ENCODE measurements at regions not wholly inside any gene's neighbourhood (a gene's known extent, or its start where the extent isn't known, plus 50 kb on each side); places are given as distances from the start of the nearest gene placed in this dataset.

GRCh38 chr9:107696302-107696701 lies 206.7 kb upstream of the KLF4 start:
- no peaks in the 10 kb centered on the region for H3K36me3 ChIP-seq (ENCODE audit: control insufficient read depth, insufficient read depth, low read length, severe bottlenecking)
- no peaks in the 10 kb centered on the region for H3K27me3 ChIP-seq (replicated peaks; ENCODE audit: control insufficient read depth, insufficient read depth, low read length)
- no peak for DNase-seq (ENCODE audit: low read depth)
- peaks cover 17% of the 10 kb centered on the region for H3K4me1 ChIP-seq (ENCODE audit: control insufficient read depth, insufficient read depth, low read length)
- no peaks in the 10 kb centered on the region for H3K9me3 ChIP-seq (ENCODE audit: control insufficient read depth, low read length)
- H3K4me3 ChIP-seq (ENCODE audit: low read length) = no peak overlapping the region
- no peak overlapping the region for H3K9ac ChIP-seq (ENCODE audit: low read length)

- H3K4me1 ChIP-seq (ENCODE audit: control insufficient read depth, insufficient read depth, low read length) = peaks cover 21% of the 10 kb centered on the region
- DNase-seq (ENCODE audit: low read depth) = no peak
- peaks cover 2% of the 10 kb centered on the region for H3K9me3 ChIP-seq (ENCODE audit: control insufficient read depth, low read length)
- H3K4me3 ChIP-seq (ENCODE audit: low read length) = no peak overlapping the region
- no peaks in the 10 kb centered on the region for H3K36me3 ChIP-seq (ENCODE audit: control insufficient read depth, insufficient read depth, low read length, severe bottlenecking)
- no peaks in the 10 kb centered on the region for H3K27me3 ChIP-seq (replicated peaks; ENCODE audit: control insufficient read depth, insufficient read depth, low read length)
- no peak overlapping the region for H3K9ac ChIP-seq (ENCODE audit: low read length)
These were observed 204.8 kb upstream of the KLF4 start for GRCh38 chr9:107694390-107694789.

DNA sequence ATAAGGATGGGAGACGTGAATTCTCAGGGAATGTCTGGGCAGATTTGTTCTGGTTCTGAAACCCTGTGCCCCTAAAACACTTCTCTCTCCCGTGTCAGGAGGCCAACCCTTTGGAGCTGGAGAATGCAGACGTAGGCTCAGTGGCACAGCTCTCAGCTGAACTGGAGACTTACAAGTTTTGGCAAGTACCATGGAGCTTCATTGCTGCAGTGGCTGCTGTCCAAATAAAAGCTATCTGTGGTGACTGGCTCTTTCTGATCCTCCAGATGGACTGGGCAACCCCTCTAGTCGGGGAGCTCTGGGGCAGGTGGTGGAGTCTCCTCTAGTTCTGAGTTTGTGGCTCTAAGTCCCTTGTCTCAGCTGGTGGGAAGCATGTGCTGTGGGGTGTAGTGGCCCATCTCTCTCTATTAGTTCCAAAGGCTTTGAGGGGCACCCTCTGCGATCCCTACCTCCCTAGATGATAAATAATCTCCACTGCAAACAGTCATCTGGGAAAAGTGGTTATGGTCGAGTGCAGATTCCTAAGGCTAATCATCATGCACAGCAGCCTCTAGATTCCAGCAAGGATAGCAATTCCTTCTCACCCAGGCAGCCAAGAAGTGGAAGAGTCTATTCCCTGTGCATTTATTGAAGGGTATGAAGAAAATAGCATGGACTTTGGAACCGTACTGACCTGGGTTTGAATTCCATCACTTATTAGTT lies 204.2 kb upstream of the KLF4 start:
- Histone ChIP-seq H3K9me3 (ENCODE audit: control insufficient read depth, low read length) (peaks cover 7% of the 10 kb centered on the region), H3K9ac (ENCODE audit: low read length) (no peak overlapping the region), H3K36me3 (ENCODE audit: control insufficient read depth, insufficient read depth, low read length, severe bottlenecking) (no peaks in the 10 kb centered on the region), H3K4me1 (ENCODE audit: control insufficient read depth, insufficient read depth, low read length) (peaks cover 26% of the 10 kb centered on the region), H3K4me3 (ENCODE audit: low read length) (no peak overlapping the region), H3K27me3 (replicated peaks; ENCODE audit: control insufficient read depth, insufficient read depth, low read length) (no peaks in the 10 kb centered on the region)
- DNase-seq (ENCODE audit: low read depth) = peak; percentile 46

DNA sequence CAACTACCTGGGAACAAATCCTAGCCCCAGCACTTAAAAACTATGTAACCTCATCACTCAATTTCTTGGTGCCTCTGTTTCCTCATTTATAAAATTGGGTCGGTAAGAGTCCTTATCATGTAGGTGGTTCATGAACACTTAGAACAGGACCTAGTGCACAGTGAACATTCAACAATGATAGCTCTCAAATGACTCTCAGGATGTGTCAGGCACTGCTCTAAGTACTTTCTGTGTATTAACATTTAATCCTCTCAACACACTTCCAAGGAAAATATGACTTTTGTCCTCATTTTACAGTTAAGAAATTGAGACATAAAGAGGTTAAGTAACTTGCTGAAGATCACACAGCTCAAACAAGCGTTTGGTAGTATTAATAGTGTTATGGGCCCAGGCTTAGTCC lies 202.1 kb upstream of the KLF4 start:
- Histone ChIP-seq H3K4me3 (ENCODE audit: low read length) (peak overlapping the region; percentile 37), H3K36me3 (ENCODE audit: control insufficient read depth, insufficient read depth, low read length, severe bottlenecking) (no peaks in the 10 kb centered on the region), H3K9me3 (ENCODE audit: control insufficient read depth, low read length) (peaks cover 7% of the 10 kb centered on the region), H3K4me1 (ENCODE audit: control insufficient read depth, insufficient read depth, low read length) (peaks cover 31% of the 10 kb centered on the region), H3K9ac (ENCODE audit: low read length) (no peak overlapping the region), H3K27me3 (replicated peaks; ENCODE audit: control insufficient read depth, insufficient read depth, low read length) (no peaks in the 10 kb centered on the region)
- no peak for DNase-seq (ENCODE audit: low read depth)

DNA sequence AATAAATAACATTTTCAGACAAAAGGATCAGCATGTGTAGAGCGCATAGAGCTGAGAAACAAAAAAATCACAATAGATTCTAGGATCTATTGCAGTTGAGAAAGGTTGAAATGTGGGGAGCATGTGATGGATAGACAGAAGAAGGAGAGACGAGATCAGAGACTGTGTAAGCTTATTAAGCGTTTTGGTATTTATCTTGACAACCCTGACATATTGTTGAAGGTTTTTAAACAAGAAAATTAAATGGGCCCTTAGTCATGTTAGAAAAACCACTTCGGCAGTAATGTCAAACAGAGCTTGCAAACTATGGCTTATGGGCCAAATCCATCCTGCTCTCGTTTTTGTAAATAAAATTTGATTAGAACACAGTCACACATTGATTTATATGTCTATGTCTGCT lies 200.5 kb upstream of the KLF4 start:
- Histone ChIP-seq H3K9me3 (ENCODE audit: control insufficient read depth, low read length) (peaks cover 7% of the 10 kb centered on the region), H3K4me3 (ENCODE audit: low read length) (no peak overlapping the region), H3K27me3 (replicated peaks; ENCODE audit: control insufficient read depth, insufficient read depth, low read length) (no peaks in the 10 kb centered on the region), H3K9ac (ENCODE audit: low read length) (no peak overlapping the region), H3K4me1 (ENCODE audit: control insufficient read depth, insufficient read depth, low read length) (peaks cover 35% of the 10 kb centered on the region), H3K36me3 (ENCODE audit: control insufficient read depth, insufficient read depth, low read length, severe bottlenecking) (no peaks in the 10 kb centered on the region)
- DNase-seq (ENCODE audit: low read depth) = no peak

DNA sequence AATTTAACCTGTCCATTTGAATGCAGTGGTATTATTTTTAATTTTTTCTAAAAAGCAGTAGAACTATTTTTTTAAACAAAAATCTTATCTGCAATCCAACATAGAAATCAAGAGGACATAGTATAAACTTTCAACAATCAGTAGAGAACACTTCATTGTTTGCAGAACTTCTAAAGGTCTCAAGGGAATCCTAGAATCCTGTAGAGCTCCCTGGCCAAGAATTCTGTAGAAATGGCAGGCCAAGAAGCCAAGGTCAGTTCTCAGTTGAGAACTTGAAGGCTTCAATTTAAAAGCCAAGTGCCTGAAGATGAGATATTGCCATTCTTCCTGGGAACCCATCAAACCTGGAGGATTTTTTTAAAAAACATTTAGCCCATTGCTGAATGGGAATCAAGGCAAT lies 199.2 kb upstream of the KLF4 start:
- Histone ChIP-seq H3K36me3 (ENCODE audit: control insufficient read depth, insufficient read depth, low read length, severe bottlenecking) (no peaks in the 10 kb centered on the region), H3K9me3 (ENCODE audit: control insufficient read depth, low read length) (peaks cover 7% of the 10 kb centered on the region), H3K9ac (ENCODE audit: low read length) (no peak overlapping the region), H3K27me3 (replicated peaks; ENCODE audit: control insufficient read depth, insufficient read depth, low read length) (no peaks in the 10 kb centered on the region), H3K4me1 (ENCODE audit: control insufficient read depth, insufficient read depth, low read length) (peaks cover 28% of the 10 kb centered on the region), H3K4me3 (ENCODE audit: low read length) (no peak overlapping the region)
- DNase-seq (ENCODE audit: low read depth) = no peak

DNA sequence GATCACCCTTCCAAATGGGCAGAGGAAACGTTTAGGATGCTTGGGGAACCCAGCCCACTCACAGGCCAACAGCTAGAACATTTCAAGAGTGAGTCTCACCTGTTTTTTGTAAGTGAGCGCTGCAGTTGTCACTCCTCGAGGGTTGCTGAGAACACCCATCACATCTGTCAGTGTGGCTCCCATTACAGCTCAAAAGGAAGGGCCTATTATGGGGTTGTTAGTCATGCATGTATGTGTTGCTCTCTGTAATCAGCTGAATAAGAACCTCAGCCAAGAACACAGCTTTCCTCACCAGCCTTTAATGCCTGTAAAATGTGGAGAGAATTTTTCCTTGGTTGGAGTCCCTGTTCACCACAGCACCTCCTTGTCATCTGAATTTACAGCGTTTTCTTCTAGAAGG lies 196.3 kb upstream of the KLF4 start:
- Histone ChIP-seq H3K9me3 (ENCODE audit: control insufficient read depth, low read length) (peaks cover 7% of the 10 kb centered on the region), H3K36me3 (ENCODE audit: control insufficient read depth, insufficient read depth, low read length, severe bottlenecking) (no peaks in the 10 kb centered on the region), H3K9ac (ENCODE audit: low read length) (no peak overlapping the region), H3K4me1 (ENCODE audit: control insufficient read depth, insufficient read depth, low read length) (peaks cover 22% of the 10 kb centered on the region), H3K27me3 (replicated peaks; ENCODE audit: control insufficient read depth, insufficient read depth, low read length) (no peaks in the 10 kb centered on the region), H3K4me3 (ENCODE audit: low read length) (no peak overlapping the region)
- DNase-seq (ENCODE audit: low read depth) = no peak

GRCh38 chr9:107685376-107685775 lies 195.8 kb upstream of the KLF4 start:
- no peak for DNase-seq (ENCODE audit: low read depth)
- H3K27me3 ChIP-seq (replicated peaks; ENCODE audit: control insufficient read depth, insufficient read depth, low read length) = no peaks in the 10 kb centered on the region
- H3K9ac ChIP-seq (ENCODE audit: low read length) = no peak overlapping the region
- H3K9me3 ChIP-seq (ENCODE audit: control insufficient read depth, low read length) = peaks cover 7% of the 10 kb centered on the region
- peaks cover 21% of the 10 kb centered on the region for H3K4me1 ChIP-seq (ENCODE audit: control insufficient read depth, insufficient read depth, low read length)
- H3K36me3 ChIP-seq (ENCODE audit: control insufficient read depth, insufficient read depth, low read length, severe bottlenecking) = no peaks in the 10 kb centered on the region
- no peak overlapping the region for H3K4me3 ChIP-seq (ENCODE audit: low read length)

DNA sequence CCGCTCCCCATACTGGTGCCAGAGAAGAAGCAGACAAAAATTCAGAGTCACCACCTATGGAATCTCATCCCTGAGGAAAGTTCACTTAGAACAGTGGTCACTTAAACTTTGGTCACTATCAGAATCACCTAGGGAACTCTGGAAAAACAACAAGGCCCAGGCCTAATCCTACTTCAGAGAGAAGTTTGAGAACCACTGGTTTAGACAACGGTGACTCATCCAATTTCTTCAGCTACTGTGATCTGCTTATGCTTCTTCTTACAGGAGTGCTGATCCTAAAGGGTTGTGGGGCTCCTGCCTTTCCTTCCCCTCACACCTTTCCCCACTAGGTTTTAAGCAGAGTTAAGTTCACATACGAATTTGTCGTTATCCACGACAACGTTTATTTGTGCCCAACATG lies 194.7 kb upstream of the KLF4 start:
- no peak overlapping the region for H3K9ac ChIP-seq (ENCODE audit: low read length)
- no peaks in the 10 kb centered on the region for H3K36me3 ChIP-seq (ENCODE audit: control insufficient read depth, insufficient read depth, low read length, severe bottlenecking)
- peak; percentile 36 for DNase-seq (ENCODE audit: low read depth)
- peaks cover 21% of the 10 kb centered on the region for H3K4me1 ChIP-seq (ENCODE audit: control insufficient read depth, insufficient read depth, low read length)
- no peak overlapping the region for H3K4me3 ChIP-seq (ENCODE audit: low read length)
- H3K27me3 ChIP-seq (replicated peaks; ENCODE audit: control insufficient read depth, insufficient read depth, low read length) = no peaks in the 10 kb centered on the region
- H3K9me3 ChIP-seq (ENCODE audit: control insufficient read depth, low read length) = peaks cover 3% of the 10 kb centered on the region

GRCh38 chr9:107683566-107683965 lies 194.0 kb upstream of the KLF4 start:
- H3K36me3 ChIP-seq (ENCODE audit: control insufficient read depth, insufficient read depth, low read length, severe bottlenecking) = no peaks in the 10 kb centered on the region
- no peak overlapping the region for H3K4me3 ChIP-seq (ENCODE audit: low read length)
- H3K9ac ChIP-seq (ENCODE audit: low read length) = no peak overlapping the region
- no peaks in the 10 kb centered on the region for H3K27me3 ChIP-seq (replicated peaks; ENCODE audit: control insufficient read depth, insufficient read depth, low read length)
- H3K9me3 ChIP-seq (ENCODE audit: control insufficient read depth, low read length) = no peaks in the 10 kb centered on the region
- peaks cover 16% of the 10 kb centered on the region for H3K4me1 ChIP-seq (ENCODE audit: control insufficient read depth, insufficient read depth, low read length)
- no peak for DNase-seq (ENCODE audit: low read depth)

GRCh38 chr9:107681988-107682387 lies 192.4 kb upstream of the KLF4 start:
- Histone ChIP-seq H3K9me3 (ENCODE audit: control insufficient read depth, low read length) (no peaks in the 10 kb centered on the region), H3K9ac (ENCODE audit: low read length) (peak overlapping the region; percentile 9), H3K4me3 (ENCODE audit: low read length) (no peak overlapping the region), H3K36me3 (ENCODE audit: control insufficient read depth, insufficient read depth, low read length, severe bottlenecking) (no peaks in the 10 kb centered on the region), H3K4me1 (ENCODE audit: control insufficient read depth, insufficient read depth, low read length) (peaks cover 14% of the 10 kb centered on the region), H3K27me3 (replicated peaks; ENCODE audit: control insufficient read depth, insufficient read depth, low read length) (no peaks in the 10 kb centered on the region)
- no peak for DNase-seq (ENCODE audit: low read depth)
